ENCODE measurements at regions not wholly inside any gene's neighbourhood (a gene's known extent, or its start where the extent isn't known, plus 50 kb on each side); places are given as distances from the start of the nearest gene placed in this dataset.
"Not testable (repeated sequence)": the region's sequence is repeated elsewhere in the genome, so short reads cannot be mapped to it uniquely, and the experiment has no call there.

DNA sequence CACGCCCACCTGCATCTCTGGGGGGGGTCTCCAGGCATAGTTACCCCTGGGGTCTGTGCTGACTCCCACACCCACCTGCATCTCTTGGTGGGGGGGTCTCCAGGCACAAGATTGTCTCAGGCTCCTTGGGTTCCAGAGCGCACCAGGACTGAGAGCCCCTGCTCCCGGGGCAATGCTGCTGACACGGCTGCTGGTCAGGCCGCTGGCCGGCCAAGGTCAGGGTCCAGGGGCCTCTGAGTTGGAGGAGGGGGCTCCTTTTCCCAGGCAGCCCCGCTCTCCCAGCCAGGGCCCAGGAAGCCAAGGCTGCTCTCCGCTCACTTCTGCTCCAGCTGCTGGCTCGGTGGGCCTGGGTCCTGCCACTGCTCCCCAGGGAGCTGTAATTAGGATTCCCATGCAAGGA is 77.3 kb upstream of the SFSWAP start:
- DNase-seq (ENCODE audit: low read depth) = not testable (repeated sequence)

DNA sequence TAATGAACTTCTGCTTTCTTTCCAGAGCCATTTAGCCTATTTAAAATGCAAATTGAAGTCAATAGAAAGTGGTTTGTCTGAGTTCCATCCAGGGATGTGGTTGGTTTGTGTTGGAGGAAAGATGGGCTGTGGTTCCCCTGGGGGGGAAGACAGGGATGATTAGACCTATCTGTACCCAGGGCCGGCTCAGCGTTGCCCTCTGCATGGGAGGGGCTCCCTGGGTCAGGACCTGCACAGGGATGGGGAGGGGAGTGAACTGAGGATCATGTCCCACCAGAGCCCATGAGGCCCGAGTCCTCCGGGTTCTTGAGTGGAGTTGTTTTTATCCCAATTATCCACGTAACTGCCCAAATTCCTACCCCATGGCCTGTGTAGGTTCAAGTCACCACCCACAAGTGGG is 76.9 kb upstream of the SFSWAP start:
- no peak for DNase-seq (ENCODE audit: low read depth)

DNA sequence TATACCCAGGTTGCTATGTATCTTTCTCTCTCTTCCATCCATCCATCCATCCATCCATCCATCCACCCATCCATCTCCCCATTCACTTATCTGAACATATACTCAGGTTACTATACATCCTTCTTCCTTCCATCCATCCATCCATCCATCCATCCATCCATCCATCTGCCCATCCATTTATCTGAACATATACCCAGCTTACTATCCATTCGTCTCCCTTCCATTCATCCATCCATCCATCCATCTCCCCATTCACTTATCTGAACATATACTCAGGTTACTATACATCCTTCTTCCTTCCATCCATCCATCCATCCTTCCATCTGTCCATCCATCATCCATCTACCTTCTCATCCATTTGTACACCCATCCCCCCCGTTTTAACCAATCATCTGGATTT is 75.9 kb upstream of the SFSWAP start:
- DNase-seq (ENCODE audit: low read depth) = not testable (repeated sequence)

DNA sequence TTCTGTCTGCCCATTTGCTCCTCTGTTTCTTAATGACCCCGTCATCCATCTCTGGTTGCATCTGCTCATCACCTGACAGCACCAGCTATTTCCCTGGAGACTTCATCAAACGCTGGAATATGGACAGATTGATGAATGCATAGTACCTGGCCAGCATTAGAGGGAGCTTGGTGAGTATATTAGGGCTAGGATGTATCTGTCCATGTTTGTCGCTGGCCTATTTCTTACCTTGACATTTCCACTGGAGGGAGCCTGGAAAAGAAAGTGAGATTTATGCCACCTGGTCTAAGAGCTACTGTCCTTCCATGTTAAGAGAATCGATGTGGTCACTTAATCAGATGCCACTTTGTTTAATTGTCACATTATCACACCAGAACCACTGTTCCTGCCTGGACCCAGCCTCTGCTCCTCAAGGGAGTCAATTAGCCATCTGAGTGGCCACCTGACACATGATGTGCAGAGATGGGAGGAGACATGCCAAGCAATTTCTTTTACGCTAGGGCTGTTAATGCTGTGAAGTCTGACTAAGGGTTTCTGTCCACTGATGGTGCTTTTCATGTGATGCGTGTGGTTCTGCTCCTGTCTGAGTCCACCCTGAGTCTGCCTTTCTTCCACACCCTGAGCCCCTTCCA is 75.3 kb upstream of the SFSWAP start:
- DNase-seq (ENCODE audit: low read depth) = no peak

DNA sequence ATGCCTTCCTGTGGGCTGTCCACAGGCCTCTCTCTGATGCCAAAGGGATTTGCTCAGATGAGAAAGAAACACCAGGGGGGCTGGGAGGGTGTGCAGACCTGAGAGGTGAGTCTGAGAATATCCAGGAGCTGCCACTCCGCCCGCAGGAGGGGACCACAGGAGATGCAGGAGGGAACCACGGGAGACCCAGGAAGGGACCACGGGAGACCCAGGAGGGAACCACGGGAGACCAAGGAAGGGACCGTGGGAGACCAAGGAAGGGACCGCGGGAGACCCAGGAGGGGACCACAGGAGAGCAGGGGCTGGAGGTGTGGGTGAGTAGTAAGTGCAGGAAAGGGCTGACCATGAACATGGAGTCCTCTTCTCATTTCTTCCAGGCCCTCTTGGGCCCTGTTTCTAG is 74.6 kb upstream of the SFSWAP start:
- no peak for DNase-seq (ENCODE audit: low read depth)

DNA sequence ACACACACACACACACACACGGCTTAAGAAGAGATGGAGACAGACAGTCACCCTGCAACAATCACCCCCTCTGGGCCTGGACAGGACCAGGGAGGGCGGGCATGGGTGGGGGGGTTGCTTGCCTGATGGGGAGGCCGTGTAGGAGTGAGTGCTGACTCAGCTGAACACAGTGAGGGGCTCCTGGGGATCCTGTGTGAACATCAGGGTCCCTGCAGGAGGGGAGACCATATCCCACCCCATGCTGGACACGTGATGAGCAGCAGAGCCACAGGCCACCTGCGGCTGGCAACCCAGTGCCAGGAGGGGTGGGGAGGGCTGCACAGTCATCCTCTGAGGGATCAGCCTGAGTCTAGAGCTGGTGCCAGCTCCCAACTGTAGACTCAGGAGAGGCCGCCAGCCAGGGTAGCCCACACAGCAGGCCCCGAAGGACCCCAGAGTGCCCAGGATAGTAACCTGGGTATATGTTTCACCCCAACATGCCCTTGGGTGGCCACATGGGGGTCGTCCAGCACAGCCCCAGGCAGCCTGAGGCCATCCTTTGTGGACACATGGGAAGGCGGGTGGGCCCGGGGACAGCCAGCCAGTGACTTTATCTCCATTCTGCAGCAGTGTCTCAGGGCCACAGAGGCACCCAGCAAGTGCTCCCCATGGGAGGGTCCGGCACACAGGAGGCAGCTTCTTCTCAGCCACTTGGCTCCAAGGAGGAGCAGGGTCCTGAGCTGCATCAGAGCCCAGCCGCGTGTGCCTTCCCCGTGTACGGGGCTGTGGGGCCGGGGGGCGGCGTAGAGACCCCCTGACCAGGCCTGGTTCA is 73.7 kb upstream of the SFSWAP start:
- no peak for DNase-seq (ENCODE audit: low read depth)

DNA sequence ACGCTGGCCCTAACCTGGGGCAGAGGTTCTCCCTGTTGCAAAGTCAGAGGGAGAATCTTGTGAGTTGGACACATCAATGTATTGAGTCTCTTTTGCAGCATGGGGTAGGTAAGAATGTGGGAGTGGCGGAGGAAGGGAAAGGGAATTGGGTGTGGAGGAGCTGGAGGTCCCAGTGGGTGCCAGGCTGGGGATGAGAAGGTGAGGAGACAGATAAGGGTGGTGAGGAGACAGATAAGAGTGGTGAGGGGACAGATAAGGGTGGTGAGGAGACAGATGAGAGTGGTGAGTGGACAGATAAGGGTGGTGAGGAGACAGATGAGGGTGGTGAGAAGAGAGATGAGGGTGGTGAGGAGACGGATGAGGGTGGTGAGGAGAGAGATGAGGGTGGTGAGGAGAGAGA is 72.9 kb upstream of the SFSWAP start:
- DNase-seq (ENCODE audit: low read depth) = no peak

DNA sequence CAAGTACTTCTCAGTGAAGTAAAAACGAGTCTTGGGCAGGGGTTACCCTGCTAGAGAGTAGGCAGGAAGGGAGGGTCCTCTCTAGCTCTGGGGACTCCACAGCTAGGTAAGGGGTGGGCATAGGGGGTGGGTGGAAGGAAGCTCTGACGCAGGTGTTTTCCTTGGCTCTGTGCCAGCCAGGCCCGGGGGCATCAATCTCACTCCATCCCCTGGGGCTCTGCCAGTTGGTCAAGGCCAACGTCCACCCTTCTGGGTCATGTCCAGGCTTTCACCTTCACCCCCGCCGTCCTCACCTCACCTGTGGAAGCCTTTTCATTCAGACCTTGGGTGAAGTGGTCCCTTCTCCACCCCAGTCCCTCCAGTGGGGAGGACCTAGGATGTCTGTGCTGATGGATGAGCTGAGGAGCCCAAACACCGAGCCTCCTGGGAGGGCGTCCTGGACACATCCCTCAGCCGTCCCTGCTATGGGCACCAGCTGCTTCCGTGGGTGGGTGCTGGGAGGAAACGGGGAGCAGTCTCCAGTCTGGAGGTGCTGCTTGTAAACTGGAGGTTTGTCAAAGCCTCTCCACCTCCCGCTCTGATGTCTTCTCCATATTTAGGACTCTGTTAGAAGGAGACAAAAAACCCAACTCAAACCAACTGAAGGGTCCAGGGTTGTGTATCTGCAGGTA is 71.5 kb upstream of the SFSWAP start:
- no peak for DNase-seq (ENCODE audit: low read depth)

DNA sequence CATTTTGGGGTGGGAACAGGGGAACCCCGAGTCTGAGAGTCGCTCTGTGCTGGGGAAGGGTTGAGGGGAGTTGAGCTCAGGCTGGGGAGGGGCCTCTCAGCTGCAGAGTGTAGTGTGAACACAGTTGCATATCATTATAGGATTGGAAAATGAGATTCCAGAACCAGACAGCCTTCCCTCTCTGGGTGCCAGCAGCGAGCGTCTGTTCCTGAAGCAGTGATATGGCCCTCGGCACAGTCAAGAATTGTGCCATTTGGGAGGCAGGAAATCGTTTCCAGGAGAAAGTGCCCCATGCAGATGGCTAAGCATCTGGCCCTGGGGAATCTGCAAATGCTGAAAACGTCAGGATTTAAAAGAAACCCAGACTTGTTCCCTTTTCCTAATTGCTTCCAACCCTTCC is 70.4 kb upstream of the SFSWAP start:
- no peak for DNase-seq (ENCODE audit: low read depth)

DNA sequence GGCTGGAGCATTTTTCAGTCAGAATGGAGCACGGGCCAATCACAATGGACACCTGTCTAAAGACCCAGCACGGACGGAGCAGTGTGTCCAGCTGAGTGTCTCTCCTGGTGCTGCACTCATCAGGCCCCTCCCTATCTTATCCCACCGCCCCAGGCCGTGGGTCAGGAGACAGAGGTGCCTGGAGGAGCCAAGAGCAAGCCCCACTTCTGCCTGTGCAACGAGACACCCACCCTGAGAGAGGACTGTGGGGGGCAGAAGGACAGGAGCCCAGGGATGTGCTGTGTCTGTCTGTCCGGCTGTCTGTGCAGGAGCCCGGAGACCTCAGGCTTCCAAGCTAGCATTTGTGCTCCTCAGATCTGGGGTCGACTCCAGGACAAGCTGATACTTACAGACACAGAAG is 69.6 kb upstream of the SFSWAP start:
- no peak for DNase-seq (ENCODE audit: low read depth)

DNA sequence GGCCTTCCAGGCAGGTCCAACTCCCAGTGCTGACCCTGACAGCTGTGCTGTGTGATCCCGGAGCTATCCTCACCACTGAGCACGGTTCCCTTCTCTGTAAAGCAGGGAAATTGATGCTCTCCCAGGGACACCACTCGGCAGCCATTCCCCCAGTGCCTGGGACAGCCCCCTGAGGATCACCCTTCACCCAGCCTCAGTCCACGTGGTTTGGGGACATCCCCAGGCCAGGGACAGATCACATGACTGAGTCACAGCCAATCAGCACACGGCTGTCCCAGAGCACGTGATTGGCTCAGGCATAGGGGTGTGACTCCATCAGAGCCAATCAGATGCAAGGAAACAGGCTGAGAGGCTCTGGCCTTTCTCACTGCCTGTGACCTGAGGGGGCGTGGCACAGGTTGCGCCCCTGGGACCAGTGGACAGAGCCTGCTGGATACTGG is 68.8 kb upstream of the SFSWAP start:
- DNase-seq (ENCODE audit: low read depth) = no peak

DNA sequence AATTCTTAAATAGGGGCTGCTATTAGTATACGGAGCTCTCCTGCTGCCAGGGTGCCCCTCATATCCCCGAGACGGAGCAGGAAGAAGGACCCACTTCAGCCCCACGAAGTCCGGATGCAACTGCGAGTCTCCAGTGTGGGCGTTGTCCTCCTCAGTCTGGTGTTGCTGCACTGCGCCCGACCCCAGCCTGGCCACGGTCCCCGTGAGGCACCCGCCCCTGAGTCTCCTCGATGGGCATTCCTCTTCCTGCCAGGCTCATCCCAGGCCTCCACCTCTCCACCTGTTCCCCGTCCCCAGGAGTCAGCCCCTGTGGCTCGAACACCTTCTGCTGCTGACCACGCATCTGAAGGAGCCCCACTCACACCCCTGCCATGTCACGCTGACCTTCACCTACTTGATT is 68.1 kb upstream of the SFSWAP start:
- DNase-seq (ENCODE audit: low read depth) = no peak

DNA sequence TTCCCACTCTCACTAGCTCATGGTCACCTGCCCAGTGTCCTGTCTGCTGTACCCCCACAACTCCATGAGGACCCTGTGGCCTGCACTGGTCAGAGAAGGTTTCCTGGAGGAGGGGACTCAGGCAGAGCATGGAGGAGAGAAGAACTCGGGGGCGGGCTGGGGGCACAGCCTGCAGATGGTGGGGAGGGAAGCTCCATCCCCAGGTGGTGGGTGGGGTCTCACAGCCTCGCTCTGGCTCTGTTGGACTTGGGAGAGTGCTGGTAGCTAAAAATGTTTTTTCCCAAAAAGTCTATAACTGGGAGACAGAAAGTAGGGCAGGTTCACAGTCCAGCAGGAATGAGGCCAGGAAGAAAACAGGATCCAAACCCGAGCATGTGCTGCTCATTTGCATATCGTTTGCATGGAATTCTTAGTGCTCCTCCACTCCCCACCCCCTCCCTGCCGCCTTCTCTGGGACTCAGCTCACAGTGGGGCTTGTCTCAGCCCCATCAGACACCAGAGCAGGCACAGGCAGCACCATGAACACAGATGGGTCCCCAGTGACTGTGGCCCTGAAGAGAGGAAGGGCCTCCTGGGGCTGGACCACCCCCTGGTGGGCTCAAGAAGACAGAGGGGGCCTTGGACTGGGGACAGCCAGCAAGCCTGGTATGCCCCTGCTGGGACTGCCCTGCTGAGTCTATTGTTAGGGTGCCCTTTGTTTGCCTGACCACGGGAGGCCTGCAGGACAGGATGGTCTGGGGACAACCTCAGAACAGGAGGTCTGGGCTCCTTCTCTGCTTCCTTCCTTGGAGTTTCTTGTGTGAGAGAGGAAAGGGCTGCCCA is 67.0 kb upstream of the SFSWAP start:
- no peak for DNase-seq (ENCODE audit: low read depth)

DNA sequence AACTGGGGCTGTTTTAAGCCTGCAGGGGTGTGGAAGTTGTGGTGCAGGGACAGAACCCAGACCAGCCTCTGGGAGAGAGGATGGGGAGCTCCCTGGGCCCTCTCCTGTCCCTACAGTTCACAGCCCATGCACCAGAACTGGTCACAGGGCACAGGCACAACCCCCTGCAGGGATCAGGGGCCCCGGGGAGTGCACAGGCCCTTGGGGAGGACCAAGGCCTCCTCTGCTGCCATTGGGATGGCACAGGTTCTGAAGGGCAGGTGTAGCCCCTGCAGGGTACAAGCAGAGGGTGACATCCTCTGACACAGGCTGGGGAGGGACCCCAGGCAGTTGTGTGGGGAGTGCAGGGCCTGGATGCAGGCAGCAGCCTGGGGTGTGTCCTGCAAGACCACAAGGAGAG is 66.4 kb upstream of the SFSWAP start:
- no peak for DNase-seq (ENCODE audit: low read depth)

DNA sequence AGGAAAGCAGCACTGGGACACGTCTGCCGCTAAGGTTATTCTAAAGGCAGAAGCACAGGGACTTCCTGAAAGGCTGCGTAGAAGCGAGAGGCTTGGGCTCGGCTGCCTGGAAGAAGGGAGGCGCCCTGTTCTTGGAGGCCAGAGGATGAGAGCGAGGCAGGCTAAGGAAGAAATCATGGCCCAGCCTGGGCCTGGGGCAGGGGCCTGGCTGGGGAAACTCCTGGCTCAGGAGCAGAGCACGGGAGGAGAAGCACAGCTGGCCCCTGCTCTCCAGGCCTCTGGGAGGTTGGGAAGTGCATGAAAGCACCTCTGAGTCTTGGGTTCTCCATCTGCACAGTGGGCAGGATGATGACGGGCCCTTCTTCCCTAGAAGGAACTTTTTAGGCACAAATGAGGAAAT is 66.0 kb upstream of the SFSWAP start:
- DNase-seq (ENCODE audit: low read depth) = not testable (repeated sequence)

DNA sequence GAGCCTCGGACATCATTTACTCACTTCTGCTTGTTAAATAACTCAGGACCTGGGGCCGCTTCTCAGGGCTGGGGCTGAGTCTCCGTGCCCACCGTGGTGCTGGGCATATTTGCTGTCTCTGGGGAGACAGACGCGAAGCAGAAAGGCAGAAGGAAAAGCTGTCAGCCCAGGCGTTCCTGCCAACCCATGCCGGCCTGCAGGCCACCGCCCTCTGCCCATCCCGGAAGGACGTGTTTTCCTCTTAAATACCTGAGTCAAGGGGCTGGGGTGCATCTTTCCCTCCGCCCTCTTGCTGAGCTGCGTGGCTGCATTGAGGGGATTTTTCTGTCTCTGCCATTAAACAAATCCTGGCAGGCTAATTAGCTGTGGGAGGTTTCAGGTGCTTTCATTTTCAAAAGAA is 65.3 kb upstream of the SFSWAP start:
- DNase-seq (ENCODE audit: low read depth) = not testable (repeated sequence)

DNA sequence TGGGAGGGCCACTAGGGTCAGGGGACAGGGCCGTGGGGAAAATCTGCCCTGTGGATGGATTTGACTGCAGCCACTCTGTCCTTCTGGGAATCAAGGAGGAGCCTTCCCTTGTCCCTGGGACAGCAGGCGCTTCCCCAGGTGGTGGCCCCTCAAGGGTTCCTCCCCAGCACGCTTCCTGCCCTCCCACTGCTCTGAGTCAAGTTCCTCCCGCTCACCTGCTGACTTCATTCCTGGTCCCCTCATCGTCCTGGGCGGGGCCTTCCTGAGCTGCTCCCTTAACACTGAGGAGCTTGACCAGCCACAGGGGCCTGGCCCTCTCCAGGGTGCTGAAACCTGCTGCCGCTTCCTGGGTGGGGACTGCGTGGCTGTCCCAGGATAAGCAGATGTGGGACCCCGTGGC is 64.4 kb upstream of the SFSWAP start:
- not testable (repeated sequence) for DNase-seq (ENCODE audit: low read depth)

DNA sequence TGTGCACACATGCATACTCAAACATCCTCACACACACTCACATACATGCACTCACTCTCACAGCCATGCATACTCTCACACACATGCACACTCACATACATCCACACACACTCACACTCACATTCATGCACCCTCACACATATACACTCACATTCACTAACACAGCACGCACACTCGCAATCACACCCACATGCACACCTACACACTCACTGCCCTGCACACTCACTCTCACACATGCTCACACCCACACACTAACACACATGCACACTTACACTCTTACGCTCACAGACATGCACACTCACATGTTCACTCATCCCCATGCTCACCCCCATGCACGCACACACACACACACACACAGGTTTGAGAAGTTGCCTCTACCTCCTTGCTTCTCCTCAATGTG is 63.2 kb upstream of the SFSWAP start:
- no peak for DNase-seq (ENCODE audit: low read depth)

DNA sequence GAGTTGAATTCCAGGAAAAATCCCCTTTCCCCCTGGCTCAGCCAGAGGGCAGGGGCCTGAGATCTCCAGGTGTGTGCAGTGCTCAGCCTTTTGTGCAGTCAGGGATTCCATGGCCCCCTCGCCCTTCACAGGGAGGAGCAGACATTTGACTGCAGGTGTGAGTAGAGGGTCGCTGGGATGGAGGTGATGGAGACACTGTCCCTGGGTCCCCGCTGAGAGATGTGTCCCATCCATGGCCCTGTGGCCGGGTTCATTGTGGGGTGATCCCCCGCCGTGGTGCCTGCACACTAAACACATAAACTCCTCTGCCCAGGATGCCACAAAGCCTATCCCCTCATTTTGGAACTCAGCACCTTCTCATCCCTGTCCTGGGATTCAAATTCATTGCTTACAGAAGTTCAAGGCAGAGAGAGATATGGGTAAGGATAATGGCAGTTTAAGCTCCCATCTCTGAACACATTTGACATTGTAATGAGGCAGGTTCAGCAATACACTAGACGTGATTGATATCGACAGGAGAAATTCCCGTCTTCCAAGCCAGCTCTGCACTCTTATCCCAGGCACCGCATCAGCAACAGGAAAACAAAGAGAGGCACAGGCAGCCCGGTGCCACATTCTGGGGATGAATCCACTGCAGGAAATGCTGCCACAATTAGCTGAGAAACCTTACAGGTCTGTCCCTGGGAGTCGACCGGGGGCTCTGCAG is 55.3 kb upstream of the SFSWAP start:
- not testable (repeated sequence) for DNase-seq (ENCODE audit: low read depth)

DNA sequence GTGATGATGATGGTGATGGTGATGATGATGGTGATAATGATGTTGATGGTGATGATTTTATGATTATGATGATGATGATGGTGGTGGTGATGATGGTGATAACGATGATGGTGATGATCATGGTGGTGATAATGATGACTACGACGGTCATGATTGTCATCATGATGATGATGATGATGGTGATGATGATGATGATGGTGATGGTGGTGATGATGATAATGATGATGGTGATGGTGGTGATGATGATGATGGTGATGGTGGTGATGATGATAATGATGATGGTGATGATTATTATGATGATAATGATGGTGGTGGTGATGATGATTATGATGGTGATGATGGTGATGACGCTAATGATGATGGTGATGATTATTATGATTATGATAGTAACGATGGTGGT is 54.1 kb upstream of the SFSWAP start:
- DNase-seq (ENCODE audit: low read depth) = not testable (repeated sequence)

DNA sequence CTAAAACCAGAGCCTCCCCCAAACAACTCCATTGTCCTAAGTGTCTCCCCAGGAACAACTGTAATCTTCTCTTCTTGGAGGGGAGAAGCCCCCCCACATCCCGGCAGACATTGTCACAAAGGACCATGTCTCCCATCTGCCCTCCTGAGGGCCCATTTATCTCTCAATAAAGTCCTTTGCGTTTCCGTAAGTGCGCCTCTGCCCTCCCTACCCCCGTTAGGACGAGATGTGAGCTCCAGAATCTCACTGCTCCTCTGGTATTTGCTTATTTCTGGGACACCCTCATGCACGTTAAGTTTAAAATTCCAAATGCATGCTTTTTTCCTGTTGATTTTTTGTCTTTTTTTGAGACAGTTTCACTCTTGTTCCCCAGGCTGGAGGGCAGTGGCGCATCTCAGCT is 52.3 kb upstream of the SFSWAP start:
- DNase-seq (ENCODE audit: low read depth) = not testable (repeated sequence)

DNA sequence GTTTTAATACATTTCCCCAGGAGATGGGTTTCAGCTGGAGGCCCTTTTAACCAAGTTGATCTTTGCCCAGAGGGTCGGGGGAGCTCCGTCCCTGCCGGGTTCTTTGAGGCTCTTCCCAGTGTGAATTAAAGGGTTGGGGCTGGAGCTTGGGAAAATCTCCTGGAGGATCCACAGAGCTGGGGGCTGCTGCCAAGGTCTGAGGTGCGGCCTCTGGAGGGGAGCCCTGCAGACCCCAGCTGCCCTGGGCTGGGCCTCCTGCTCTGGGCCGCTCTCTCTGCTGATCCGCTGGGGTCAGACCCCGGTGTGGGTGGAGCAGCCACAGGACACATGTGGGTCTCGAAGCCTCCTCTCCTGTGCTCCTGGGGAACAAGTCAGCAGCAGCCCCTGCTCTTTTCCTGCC is 51.4 kb upstream of the SFSWAP start:
- DNase-seq (ENCODE audit: low read depth) = not testable (repeated sequence)
